HCT116 (cell line): ENCODE measurements at regions not wholly inside any gene's neighbourhood (a gene's known extent, or its start where the extent isn't known, plus 50 kb on each side); places are given as distances from the start of the nearest gene placed in this dataset.

Source experiments
- ATAC-seq: fragments of 200-7000 bp; cut with Tn5 transposase; 2 replicates; pipeline ENCODE4 v1.9.1; 2020; ENCODE audit warnings: mild to moderate bottlenecking, moderate library complexity
- BruUV-seq: library from RNA; stranded (reverse); fragments of 400-500 nt; replicated peaks from 2 replicates; lab custom pipeline; 2021; lab: Mats Ljungman, UMichigan
- CTCF ChIA-PET: fragments of 300-600 bp; sonication (Branson Sonifier 250); formaldehyde crosslinking; loops from one replicate; lab custom pipeline; 2021; ENCODE audit warnings: antibody characterized with exemption; lab: Charles Lee
- POLR2A ChIA-PET: fragments of 300-600, 350-600 bp; sonication (Branson Sonifier 250); formaldehyde crosslinking; loops from one replicate; lab custom pipeline; 2021; ENCODE audit warnings: antibody characterized with exemption; lab: Charles Lee
- RAD21 ChIA-PET, 2 experiments: fragments of 300-600 bp; sonication (Branson Sonifier 250); formaldehyde crosslinking; loops; one replicate each; lab custom pipeline; 2023; ENCODE audit warnings: low total read pairs in 2 of 2; ENCODE audit not compliant: uncharacterized antibody in 2 of 2, unreplicated experiment in 2 of 2, low non-redundant PET in 1 of 2; lab: Charles Lee
- DNase-seq: peaks from one replicate; pipeline ENCODE4 v3.0.0-alpha.2; 2010; ENCODE audit warnings: low read depth, low spot score
- H2AFZ ChIP-seq: fragments of 200-600 bp; shearing (Covaris generic), sonication (generic); 2 replicates; pipeline ENCODE4 v1.6.1; 2017; ENCODE audit warnings: low read depth, mixed run types, mixed read lengths, antibody characterized with exemption, low read length; ENCODE audit not compliant: poor library complexity, severe bottlenecking
- H3K27ac ChIP-seq: 2 replicates; pipeline ENCODE4 v1.5.1; 2012; ENCODE audit warnings: low read depth, low read length
- H3K27me3 ChIP-seq: fragments of 200-600 bp; sonication (generic); 2 replicates; pipeline ENCODE4 v1.6.1; 2016; ENCODE audit warnings: mixed run types, low read length, mixed read lengths; ENCODE audit not compliant: insufficient read depth
- H3K36me3 ChIP-seq, 2 experiments: fragments of 200-500 bp in 1 of 2; fragments of 200-600 bp in 1 of 2; sonication (Bioruptor generic) in 1 of 2; sonication (generic) in 1 of 2; 2 replicates each; pipeline versions ENCODE4 v1.5.1 to v1.6.1; 2014 to 2016; ENCODE audit warnings: low read length in 2 of 2, inconsistent platforms in 1 of 2, mixed read lengths in 1 of 2, mixed run types in 1 of 2; ENCODE audit not compliant: insufficient read depth in 2 of 2, control insufficient read depth in 1 of 2
- H3K4me1 ChIP-seq, 2 experiments: fragments of 200-600 bp in 1 of 2; sonication (generic) in 1 of 2; 2 replicates each; pipeline versions ENCODE4 v1.5.1 to v1.6.1; 2012 to 2017; ENCODE audit warnings: low read length in 2 of 2, inconsistent platforms in 1 of 2, mild to moderate bottlenecking in 1 of 2, mixed read lengths in 1 of 2, mixed run types in 1 of 2, moderate library complexity in 1 of 2; ENCODE audit not compliant: insufficient read depth in 2 of 2, control insufficient read depth in 1 of 2
- H3K4me2 ChIP-seq: fragments of 200-600 bp; sonication (generic); 2 replicates; pipeline ENCODE4 v1.6.1; 2017; ENCODE audit warnings: mixed run types, low read length, mixed read lengths
- H3K4me3 ChIP-seq, 2 experiments: fragments of 200-600 bp in 1 of 2; sonication (generic) in 1 of 2; replicated peaks in 1 of 2; 2 replicates each; pipeline ENCODE4 v1.5.1; 2011 to 2016; ENCODE audit warnings: low read length in 2 of 2, control low read depth in 1 of 2, low read depth in 1 of 2, mild to moderate bottlenecking in 1 of 2, mixed read lengths in 1 of 2, mixed run types in 1 of 2
- H3K79me2 ChIP-seq: fragments of 200-600 bp; sonication (generic); 2 replicates; pipeline ENCODE4 v1.6.1; 2017; ENCODE audit warnings: mild to moderate bottlenecking, mixed run types, low read length, moderate library complexity, mixed read lengths; ENCODE audit not compliant: insufficient read depth
- H3K9ac ChIP-seq: fragments of 200-600 bp; sonication (generic); 2 replicates; pipeline ENCODE4 v1.6.1; 2016; ENCODE audit warnings: low read length, mixed read lengths
- H3K9me2 ChIP-seq: fragments of 200-600 bp; sonication (generic), shearing (Covaris generic); 2 replicates; pipeline ENCODE4 v1.6.1; 2017; ENCODE audit warnings: mixed run types, mild to moderate bottlenecking, moderate library complexity; ENCODE audit not compliant: insufficient read depth
- H3K9me3 ChIP-seq, 2 experiments: fragments of 200-500 bp in 1 of 2; fragments of 200-600 bp in 1 of 2; sonication (Bioruptor generic) in 1 of 2; sonication (generic) in 1 of 2; 2 replicates each; pipeline ENCODE4 v1.6.1; 2014 to 2017; ENCODE audit warnings: low read length in 2 of 2, mixed read lengths in 2 of 2, inconsistent platforms in 1 of 2, low read depth in 1 of 2, mild to moderate bottlenecking in 1 of 2, mixed run types in 1 of 2, moderate library complexity in 1 of 2; ENCODE audit not compliant: control insufficient read depth in 1 of 2, insufficient read depth in 1 of 2
- H4K20me1 ChIP-seq: fragments of 200-600 bp; sonication (generic), shearing (Covaris generic); 2 replicates; pipeline ENCODE4 v1.6.1; 2017; ENCODE audit warnings: mixed run types, mild to moderate bottlenecking, moderate library complexity; ENCODE audit not compliant: insufficient read depth
- CBX3 ChIP-seq: IDR thresholded peaks from 2 replicates; pipeline ENCODE4 v1.6.1; 2012; ENCODE audit warnings: low read depth
- CEBPB ChIP-seq: IDR thresholded peaks from 2 replicates; pipeline ENCODE4 v1.6.1; 2012; ENCODE audit warnings: low read depth
- CTCF ChIP-seq, 3 experiments: fragments of 200-600 bp in 1 of 3; sonication (generic) in 1 of 3; IDR thresholded peaks in 2 of 3; conservative IDR thresholded peaks in 1 of 3; 2 replicates each; pipeline ENCODE4 v1.5.1; 2012 to 2017; ENCODE audit warnings: low read depth in 2 of 3, low read length in 2 of 3, antibody characterized with exemption in 1 of 3, borderline replicate concordance in 1 of 3, control low read depth in 1 of 3, mild to moderate bottlenecking in 1 of 3, mixed read lengths in 1 of 3, mixed run types in 1 of 3, moderate library complexity in 1 of 3; ENCODE audit not compliant: insufficient read depth in 1 of 3
- EGR1 ChIP-seq: IDR thresholded peaks from 2 replicates; pipeline ENCODE4 v1.6.1; 2012; ENCODE audit warnings: low read depth
- EZH2 ChIP-seq: fragments of 200-600 bp; sonication (generic); IDR thresholded peaks from 2 replicates; pipeline ENCODE4 v1.6.1; 2017; ENCODE audit warnings: antibody characterized with exemption, mixed run types
- EZH2phosphoT487 ChIP-seq: fragments of 200-600 bp; IDR thresholded peaks from 2 replicates; pipeline ENCODE4 v1.6.1; 2018; ENCODE audit warnings: antibody characterized with exemption, borderline replicate concordance
- FOSL1 ChIP-seq: IDR thresholded peaks from 2 replicates; pipeline ENCODE4 v1.6.1; 2012; ENCODE audit warnings: low read depth
- JUND ChIP-seq: IDR thresholded peaks from 2 replicates; pipeline ENCODE4 v1.6.1; 2012
- MAX ChIP-seq: IDR thresholded peaks from 2 replicates; pipeline ENCODE4 v1.6.1; 2012
- POLR2A ChIP-seq: IDR thresholded peaks from 2 replicates; pipeline ENCODE4 v1.7.0; 2011; ENCODE audit warnings: borderline replicate concordance; ENCODE audit not compliant: insufficient read depth, insufficient read length; ENCODE audit errors: extremely low read depth
- RAD21 ChIP-seq: IDR thresholded peaks from 2 replicates; pipeline ENCODE4 v1.6.1; 2012; ENCODE audit warnings: low read depth, mild to moderate bottlenecking
- REST ChIP-seq: IDR thresholded peaks from 2 replicates; pipeline ENCODE4 v1.6.1; 2012; ENCODE audit warnings: low read depth
- SIN3A ChIP-seq: IDR thresholded peaks from 2 replicates; pipeline ENCODE4 v1.6.1; 2012; ENCODE audit warnings: low read depth
- SP1 ChIP-seq: IDR thresholded peaks from 2 replicates; pipeline ENCODE4 v1.6.1; 2012; ENCODE audit warnings: low read depth
- SRF ChIP-seq: IDR thresholded peaks from 2 replicates; pipeline ENCODE4 v1.6.1; 2012; ENCODE audit warnings: low read depth
- YY1 ChIP-seq: IDR thresholded peaks from 2 replicates; pipeline ENCODE4 v1.6.1; 2011; ENCODE audit warnings: low read length, low read depth, moderate library complexity, mild to moderate bottlenecking; ENCODE audit not compliant: insufficient replicate concordance; ENCODE audit errors: extremely low read depth
- ZBTB33 ChIP-seq: IDR thresholded peaks from 2 replicates; pipeline ENCODE4 v1.6.1; 2011; ENCODE audit warnings: mild to moderate bottlenecking, low read length, moderate library complexity; ENCODE audit not compliant: insufficient replicate concordance; ENCODE audit errors: extremely low read depth
- ZFX ChIP-seq: fragments of 450-650 bp; IDR thresholded peaks from 2 replicates; pipeline ENCODE4 v1.6.1; 2017
- ZNF274 ChIP-seq: fragments of 200-500 bp; sonication (Bioruptor generic); IDR thresholded peaks from 2 replicates; pipeline ENCODE4 v1.6.1; 2014; ENCODE audit warnings: mild to moderate bottlenecking, low read depth, low read length, inconsistent platforms
- intact Hi-C: fragments of 100-400 bp; cut with micrococcal nuclease; formaldehyde crosslinking; loops from 2 replicates; pipeline ENCODE4 v1.10.0; 2022

- Histone ChIP-seq H3K4me2 (no peak overlapping the region), H3K4me1 (no peaks in the 10 kb centered on the region), H3K36me3 (no peaks in the 10 kb centered on the region), H3K9ac (no peak overlapping the region), H3K27me3 (no peaks in the 10 kb centered on the region), H4K20me1 (no peaks in the 10 kb centered on the region), H3K27ac (no peak overlapping the region), H3K79me2 (no peaks in the 10 kb centered on the region), H2AFZ (no peak overlapping the region), H3K4me3 (no peak overlapping the region), H3K9me3 (no peaks in the 10 kb centered on the region; a peak in 1 of 4 replicates), H3K9me2 (no peaks in the 10 kb centered on the region)
- TF ChIP-seq CBX3 (no peak), POLR2A (no peak), RAD21 (no peak), EGR1 (no peak), SP1 (no peak), SRF (no peak), ZFX (no peak), EZH2 (no peak), CTCF (IDR thresholded peaks at IDR 0.05 in 2 of 3, conservative IDR thresholded peaks at IDR 0.05 in 1 of 3; ENCODE audit: borderline replicate concordance in 1 of 3, insufficient read depth in 1 of 3, low read depth in 2 of 3, low read length in 2 of 3) (no peak), EZH2phosphoT487 (no peak), ZNF274 (no peak), FOSL1 (no peak), SIN3A (no peak), CEBPB (no peak), JUND (no peak), ZBTB33 (no peak), YY1 (no peak), REST (no peak), MAX (no peak)
- no peak for ATAC-seq
- POLR2A ChIA-PET: no interaction called here
- no peak for DNase-seq
- intact Hi-C loops: no loop called here
- no TSS peak for BruUV-seq
- CTCF ChIA-PET: no interaction called here
- RAD21 ChIA-PET: no interaction called here
Observed at GRCh38 chr1:80915491-80915890, 885.2 kb upstream of the ADGRL2 start.
